ENCODE measurements at regions not wholly inside any gene's neighbourhood (a gene's known extent, or its start where the extent isn't known, plus 50 kb on each side); places are given as distances from the start of the nearest gene placed in this dataset.

DNA sequence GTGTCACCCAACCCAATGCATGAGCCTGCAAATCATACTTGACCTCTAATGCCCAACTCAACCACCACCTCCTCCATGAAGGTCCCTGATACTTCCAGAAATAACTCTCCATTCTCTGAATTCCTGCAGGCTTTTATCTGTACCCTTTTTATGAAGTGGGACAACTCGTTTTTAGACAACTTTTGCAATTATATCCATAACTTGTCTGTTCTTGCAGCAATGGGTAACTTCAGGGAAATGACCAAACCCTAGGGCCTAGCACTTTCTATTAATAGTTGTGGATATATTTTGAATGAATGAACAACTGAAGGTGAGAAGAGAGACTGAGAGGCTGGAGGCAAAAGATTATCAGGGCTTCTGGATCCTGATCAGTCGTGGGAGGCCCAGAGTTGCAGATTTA lies 236.6 kb upstream of the MOCS1 start:
- dilution Hi-C loops (cut with MboI; ENCODE audit: extremely low pct_ligation_motif_present, low sequenced_read_pairs) = no loop called here
- Histone ChIP-seq H3K4me2 (ENCODE audit: control insufficient read depth, extremely low read depth, insufficient read depth, low read depth, low read length) (no peak overlapping the region), H3K4me3 (ENCODE audit: control insufficient read depth in 2 of 3, extremely low read depth in 1 of 3, insufficient read depth in 2 of 3, low read depth in 1 of 3, low read length in 3 of 3) (no peak overlapping the region), H4K20me1 (ENCODE audit: control insufficient read depth, extremely low read depth, insufficient read depth, low read length) (no peaks in the 10 kb centered on the region), H2AFZ (ENCODE audit: control insufficient read depth, low read length) (no peak overlapping the region), H3K27ac (ENCODE audit: control insufficient read depth, insufficient read depth, low read length) (no peak overlapping the region), H3K9me1 (ENCODE audit: control insufficient read depth, extremely low read depth, insufficient read depth, low read length) (no peaks in the 10 kb centered on the region), H3K79me2 (ENCODE audit: control insufficient read depth, insufficient read depth, low read length) (no peaks in the 10 kb centered on the region), H3K27me3 (ENCODE audit: control insufficient read depth, extremely low read depth, insufficient read depth, low read length) (no peaks in the 10 kb centered on the region), H3K36me3 (ENCODE audit: control insufficient read depth in 2 of 2, extremely low read depth in 1 of 2, insufficient read depth in 2 of 2, low read length in 2 of 2) (no peaks in the 10 kb centered on the region), H3K4me1 (ENCODE audit: control insufficient read depth, extremely low read depth, insufficient read depth, low read length) (no peaks in the 10 kb centered on the region), H3K9ac (ENCODE audit: control insufficient read depth, extremely low read depth, insufficient read depth, low read length) (no peak overlapping the region), H3K9me3 (ENCODE audit: control insufficient read depth, low read depth, low read length) (no peaks in the 10 kb centered on the region)
- FAIRE-seq (no peak), DNase-seq (ENCODE audit: low read depth, low spot score) (no peak)
- TF ChIP-seq EZH2 (IDR thresholded peaks at IDR 0.05; ENCODE audit: low read length) = no peak
- TF ChIP-seq, protein P1, sequence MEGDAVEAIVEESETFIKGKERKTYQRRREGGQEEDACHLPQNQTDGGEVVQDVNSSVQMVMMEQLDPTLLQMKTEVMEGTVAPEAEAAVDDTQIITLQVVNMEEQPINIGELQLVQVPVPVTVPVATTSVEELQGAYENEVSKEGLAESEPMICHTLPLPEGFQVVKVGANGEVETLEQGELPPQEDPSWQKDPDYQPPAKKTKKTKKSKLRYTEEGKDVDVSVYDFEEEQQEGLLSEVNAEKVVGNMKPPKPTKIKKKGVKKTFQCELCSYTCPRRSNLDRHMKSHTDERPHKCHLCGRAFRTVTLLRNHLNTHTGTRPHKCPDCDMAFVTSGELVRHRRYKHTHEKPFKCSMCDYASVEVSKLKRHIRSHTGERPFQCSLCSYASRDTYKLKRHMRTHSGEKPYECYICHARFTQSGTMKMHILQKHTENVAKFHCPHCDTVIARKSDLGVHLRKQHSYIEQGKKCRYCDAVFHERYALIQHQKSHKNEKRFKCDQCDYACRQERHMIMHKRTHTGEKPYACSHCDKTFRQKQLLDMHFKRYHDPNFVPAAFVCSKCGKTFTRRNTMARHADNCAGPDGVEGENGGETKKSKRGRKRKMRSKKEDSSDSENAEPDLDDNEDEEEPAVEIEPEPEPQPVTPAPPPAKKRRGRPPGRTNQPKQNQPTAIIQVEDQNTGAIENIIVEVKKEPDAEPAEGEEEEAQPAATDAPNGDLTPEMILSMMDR (optimal IDR thresholded peaks at IDR 0.05 in 1 of 3, IDR thresholded peaks at IDR 0.05 in 1 of 3, conservative IDR thresholded peaks at IDR 0.05 in 1 of 3; ENCODE audit: extremely low read depth in 1 of 3, insufficient read depth in 2 of 3, low read length in 3 of 3) = no peak

DNA sequence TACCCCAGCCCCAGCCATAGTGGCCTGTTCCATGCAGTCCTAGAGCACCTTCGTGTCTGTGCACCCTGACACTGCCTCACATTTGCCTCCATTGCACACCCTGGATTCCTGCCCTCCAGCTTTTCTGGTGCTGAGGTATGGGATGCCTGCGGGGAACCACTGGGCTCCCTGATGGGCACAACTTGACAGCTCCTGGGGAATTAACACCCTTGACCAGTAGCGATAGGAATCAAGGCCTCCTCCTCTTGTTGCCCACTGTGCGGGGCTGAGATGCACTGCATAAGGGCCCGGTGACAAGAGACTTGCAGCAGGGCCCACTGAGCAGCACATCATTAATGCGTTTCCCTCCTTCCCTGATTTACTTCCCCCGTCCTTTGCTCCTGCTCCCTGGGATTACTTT lies 235.6 kb upstream of the MOCS1 start:
- Histone ChIP-seq H3K4me3 (ENCODE audit: control insufficient read depth in 2 of 3, extremely low read depth in 1 of 3, insufficient read depth in 2 of 3, low read depth in 1 of 3, low read length in 3 of 3) (no peak overlapping the region), H3K9ac (ENCODE audit: control insufficient read depth, extremely low read depth, insufficient read depth, low read length) (no peak overlapping the region), H3K79me2 (ENCODE audit: control insufficient read depth, insufficient read depth, low read length) (no peaks in the 10 kb centered on the region), H3K4me2 (ENCODE audit: control insufficient read depth, extremely low read depth, insufficient read depth, low read depth, low read length) (no peak overlapping the region), H3K36me3 (ENCODE audit: control insufficient read depth in 2 of 2, extremely low read depth in 1 of 2, insufficient read depth in 2 of 2, low read length in 2 of 2) (no peaks in the 10 kb centered on the region), H3K27me3 (ENCODE audit: control insufficient read depth, extremely low read depth, insufficient read depth, low read length) (no peaks in the 10 kb centered on the region), H4K20me1 (ENCODE audit: control insufficient read depth, extremely low read depth, insufficient read depth, low read length) (no peaks in the 10 kb centered on the region), H3K4me1 (ENCODE audit: control insufficient read depth, extremely low read depth, insufficient read depth, low read length) (no peaks in the 10 kb centered on the region), H3K9me1 (ENCODE audit: control insufficient read depth, extremely low read depth, insufficient read depth, low read length) (no peaks in the 10 kb centered on the region), H3K27ac (ENCODE audit: control insufficient read depth, insufficient read depth, low read length) (no peak overlapping the region), H3K9me3 (ENCODE audit: control insufficient read depth, low read depth, low read length) (no peaks in the 10 kb centered on the region), H2AFZ (ENCODE audit: control insufficient read depth, low read length) (no peak overlapping the region)
- FAIRE-seq = no peak
- DNase-seq (ENCODE audit: low read depth, low spot score) = no peak
- dilution Hi-C loops (cut with MboI; ENCODE audit: extremely low pct_ligation_motif_present, low sequenced_read_pairs) = no loop called here
- TF ChIP-seq EZH2 (IDR thresholded peaks at IDR 0.05; ENCODE audit: low read length) = no peak

DNA sequence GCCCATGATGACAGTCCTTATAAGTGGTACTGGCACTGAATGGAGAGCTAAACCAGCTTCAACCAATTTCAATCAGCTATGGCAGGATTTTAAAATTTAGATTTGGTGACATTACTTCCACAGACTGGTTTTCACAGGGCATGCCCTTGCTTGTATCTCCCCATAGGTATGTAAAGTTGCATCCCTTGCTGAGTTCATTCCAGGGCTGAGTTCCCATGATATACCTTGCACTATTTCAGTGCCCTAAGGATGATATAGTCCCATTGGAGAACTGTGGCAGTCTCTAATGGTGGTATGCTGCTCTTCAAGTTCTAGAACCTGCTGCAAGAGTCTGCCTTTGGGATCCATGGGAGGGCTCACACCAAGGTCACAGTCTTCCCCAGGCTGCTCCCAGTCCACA lies 232.7 kb upstream of the MOCS1 start:
- Histone ChIP-seq H3K9ac (ENCODE audit: control insufficient read depth, extremely low read depth, insufficient read depth, low read length) (no peak overlapping the region), H3K79me2 (ENCODE audit: control insufficient read depth, insufficient read depth, low read length) (no peaks in the 10 kb centered on the region), H4K20me1 (ENCODE audit: control insufficient read depth, extremely low read depth, insufficient read depth, low read length) (no peaks in the 10 kb centered on the region), H3K9me1 (ENCODE audit: control insufficient read depth, extremely low read depth, insufficient read depth, low read length) (no peaks in the 10 kb centered on the region), H3K36me3 (ENCODE audit: control insufficient read depth in 2 of 2, extremely low read depth in 1 of 2, insufficient read depth in 2 of 2, low read length in 2 of 2) (no peaks in the 10 kb centered on the region), H3K4me1 (ENCODE audit: control insufficient read depth, extremely low read depth, insufficient read depth, low read length) (no peaks in the 10 kb centered on the region), H3K27ac (ENCODE audit: control insufficient read depth, insufficient read depth, low read length) (no peak overlapping the region), H3K4me3 (ENCODE audit: control insufficient read depth in 2 of 3, extremely low read depth in 1 of 3, insufficient read depth in 2 of 3, low read depth in 1 of 3, low read length in 3 of 3) (no peak overlapping the region), H3K4me2 (ENCODE audit: control insufficient read depth, extremely low read depth, insufficient read depth, low read depth, low read length) (no peak overlapping the region), H3K9me3 (ENCODE audit: control insufficient read depth, low read depth, low read length) (no peaks in the 10 kb centered on the region), H2AFZ (ENCODE audit: control insufficient read depth, low read length) (no peak overlapping the region), H3K27me3 (ENCODE audit: control insufficient read depth, extremely low read depth, insufficient read depth, low read length) (no peaks in the 10 kb centered on the region)
- TF ChIP-seq, protein P1 (optimal IDR thresholded peaks at IDR 0.05 in 1 of 3, IDR thresholded peaks at IDR 0.05 in 1 of 3, conservative IDR thresholded peaks at IDR 0.05 in 1 of 3; ENCODE audit: extremely low read depth in 1 of 3, insufficient read depth in 2 of 3, low read length in 3 of 3) = no peak
- no peak for TF ChIP-seq EZH2 (IDR thresholded peaks at IDR 0.05; ENCODE audit: low read length)
- dilution Hi-C loops (cut with MboI; ENCODE audit: extremely low pct_ligation_motif_present, low sequenced_read_pairs) = no loop called here
- FAIRE-seq (no peak), DNase-seq (ENCODE audit: low read depth, low spot score) (no peak)

Data from keratinocyte (primary cell).